ENCODE measurements at regions not wholly inside any gene's neighbourhood (a gene's known extent, or its start where the extent isn't known, plus 50 kb on each side); places are given as distances from the start of the nearest gene placed in this dataset.
A peak's percentile ranks its signal among the peaks of the same experiment; 100 is the strongest.

GRCh38 chr15:70526221-70526973, 237.0 kb downstream of the UACA start:
- Histone ChIP-seq H3K4me3 (peak overlapping the region in 3 of 12 donors; percentile 7 to 38 (median 24)), H3K4me1 (peaks cover 0 to 36% (median 0%) of the 10 kb centered on the region in 12 donors), H3K27ac (no peak overlapping the region), H3K36me3 (no peaks in the 10 kb centered on the region), H3K27me3 (no peaks in the 10 kb centered on the region), H3K9me3 (no peaks in the 10 kb centered on the region)
- 65 to 74% (median 71%) methylated on average over 12 of the region's 12 CpGs for WGBS, 4 donors
- DNase-seq (no peak), ATAC-seq (no peak)
- intact Hi-C loops (cut with DNase I): no loop called here
- no peak for TF ChIP-seq POLR2A (IDR thresholded peaks at IDR 0.05)
- TF ChIP-seq, protein P1, sequence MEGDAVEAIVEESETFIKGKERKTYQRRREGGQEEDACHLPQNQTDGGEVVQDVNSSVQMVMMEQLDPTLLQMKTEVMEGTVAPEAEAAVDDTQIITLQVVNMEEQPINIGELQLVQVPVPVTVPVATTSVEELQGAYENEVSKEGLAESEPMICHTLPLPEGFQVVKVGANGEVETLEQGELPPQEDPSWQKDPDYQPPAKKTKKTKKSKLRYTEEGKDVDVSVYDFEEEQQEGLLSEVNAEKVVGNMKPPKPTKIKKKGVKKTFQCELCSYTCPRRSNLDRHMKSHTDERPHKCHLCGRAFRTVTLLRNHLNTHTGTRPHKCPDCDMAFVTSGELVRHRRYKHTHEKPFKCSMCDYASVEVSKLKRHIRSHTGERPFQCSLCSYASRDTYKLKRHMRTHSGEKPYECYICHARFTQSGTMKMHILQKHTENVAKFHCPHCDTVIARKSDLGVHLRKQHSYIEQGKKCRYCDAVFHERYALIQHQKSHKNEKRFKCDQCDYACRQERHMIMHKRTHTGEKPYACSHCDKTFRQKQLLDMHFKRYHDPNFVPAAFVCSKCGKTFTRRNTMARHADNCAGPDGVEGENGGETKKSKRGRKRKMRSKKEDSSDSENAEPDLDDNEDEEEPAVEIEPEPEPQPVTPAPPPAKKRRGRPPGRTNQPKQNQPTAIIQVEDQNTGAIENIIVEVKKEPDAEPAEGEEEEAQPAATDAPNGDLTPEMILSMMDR (IDR thresholded peaks at IDR 0.05): no peak

DNA sequence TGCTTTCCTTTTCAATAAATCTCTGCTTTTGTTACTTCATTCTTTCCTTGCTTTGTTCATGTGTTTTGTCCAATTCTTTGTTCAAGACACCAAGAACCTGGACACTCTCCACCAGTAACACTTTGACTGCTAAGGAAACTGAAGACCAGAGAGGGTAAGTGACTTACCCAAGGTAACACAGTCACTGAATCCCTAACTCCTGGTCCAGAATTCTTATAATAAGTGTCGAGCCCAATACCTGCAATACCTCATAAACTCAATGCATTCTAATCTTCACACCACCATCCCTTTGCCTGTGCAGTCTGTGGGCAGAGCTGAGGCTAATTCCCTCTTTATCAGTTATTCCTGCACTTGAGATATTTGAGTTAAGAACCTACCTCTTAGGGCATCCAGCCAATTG, 237.8 kb downstream of the UACA start:
- Histone ChIP-seq H3K27me3 (no peaks in the 10 kb centered on the region), H3K9me3 (no peaks in the 10 kb centered on the region), H3K4me3 (no peak overlapping the region), H3K4me1 (peaks cover 0 to 36% (median 0%) of the 10 kb centered on the region in 12 donors), H3K36me3 (no peaks in the 10 kb centered on the region), H3K27ac (no peak overlapping the region)
- DNase-seq (no peak), ATAC-seq (no peak)
- TF ChIP-seq POLR2A (IDR thresholded peaks at IDR 0.05): no peak
- TF ChIP-seq, protein P1 (IDR thresholded peaks at IDR 0.05): no peak
- intact Hi-C loops (cut with DNase I): no loop called here
- WGBS, 4 donors: 74 to 83% (median 79%) methylated on average over 1 of the region's 1 CpG

DNA sequence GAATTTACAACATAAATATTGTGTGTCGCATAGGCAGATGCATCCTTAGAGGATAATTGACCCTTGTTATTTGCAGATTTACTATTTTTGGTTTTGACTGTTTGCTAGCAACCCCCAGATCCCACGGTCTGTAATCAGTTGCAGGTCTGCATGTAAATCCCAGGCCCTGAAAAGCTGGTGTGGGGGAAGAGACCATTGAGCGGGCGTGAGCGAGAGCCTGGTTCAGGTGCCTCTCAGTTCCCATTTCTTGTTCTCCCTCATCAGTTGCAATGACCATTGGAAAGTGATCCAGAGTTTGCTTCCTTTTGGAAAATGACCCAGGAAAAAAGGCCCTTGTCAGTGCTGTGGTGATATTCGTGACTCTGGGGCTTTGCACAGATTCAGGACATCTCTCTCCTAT, 238.9 kb downstream of the UACA start:
- no peak for TF ChIP-seq POLR2A (IDR thresholded peaks at IDR 0.05)
- TF ChIP-seq, protein P1 (IDR thresholded peaks at IDR 0.05): no peak
- Histone ChIP-seq H3K4me1 (peaks cover 0 to 36% (median 0%) of the 10 kb centered on the region in 12 donors), H3K9me3 (no peaks in the 10 kb centered on the region), H3K36me3 (no peaks in the 10 kb centered on the region), H3K27ac (no peak overlapping the region), H3K27me3 (no peaks in the 10 kb centered on the region), H3K4me3 (no peak overlapping the region)
- ATAC-seq (no peak), DNase-seq (no peak)
- intact Hi-C loops (cut with DNase I): no loop called here
- WGBS, 4 donors: 82 to 89% (median 83%) methylated on average over 6 of the region's 6 CpGs

- no peak overlapping the region for H3K4me3 ChIP-seq
- intact Hi-C loops (cut with DNase I): no loop called here
- H3K27ac ChIP-seq: no peak overlapping the region
- TF ChIP-seq, protein P1 (IDR thresholded peaks at IDR 0.05): no peak
- TF ChIP-seq POLR2A (IDR thresholded peaks at IDR 0.05): no peak
- no peak for DNase-seq
- H3K4me1 ChIP-seq: peaks cover 0 to 27% (median 0%) of the 10 kb centered on the region in 12 donors
- no peak for ATAC-seq
- no peaks in the 10 kb centered on the region for H3K27me3 ChIP-seq
- 85 to 90% (median 87%) methylated on average over 7 of the region's 7 CpGs for WGBS, 4 donors
- H3K36me3 ChIP-seq: no peaks in the 10 kb centered on the region
- no peaks in the 10 kb centered on the region for H3K9me3 ChIP-seq
Measured at GRCh38 chr15:70523616-70524015, 239.7 kb downstream of the UACA start.

Measured in heart left ventricle (tissue), 16 donors.